ENCODE measurements at regions not wholly inside any gene's neighbourhood (a gene's known extent, or its start where the extent isn't known, plus 50 kb on each side); places are given as distances from the start of the nearest gene placed in this dataset.

DNA sequence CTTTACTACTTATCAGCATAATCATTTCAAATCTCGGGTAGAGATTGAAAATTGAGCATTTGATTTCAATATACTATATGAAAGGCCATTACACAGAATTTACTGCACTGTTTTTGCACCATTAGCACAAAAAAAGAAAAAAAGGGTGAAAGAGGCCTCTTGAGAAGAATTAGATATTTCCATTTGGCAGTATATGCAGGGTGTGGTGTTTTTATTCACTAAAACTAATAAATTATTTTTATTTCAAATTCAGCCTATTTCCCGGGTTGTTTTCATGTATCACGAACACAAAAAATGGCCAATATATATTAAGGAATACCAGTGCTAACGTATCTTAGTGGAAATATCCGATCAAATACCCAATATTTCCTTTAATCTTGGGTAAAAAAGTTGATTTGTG is 110.5 kb upstream of the TBL1XR1 start:
- TF ChIP-seq, protein P1, sequence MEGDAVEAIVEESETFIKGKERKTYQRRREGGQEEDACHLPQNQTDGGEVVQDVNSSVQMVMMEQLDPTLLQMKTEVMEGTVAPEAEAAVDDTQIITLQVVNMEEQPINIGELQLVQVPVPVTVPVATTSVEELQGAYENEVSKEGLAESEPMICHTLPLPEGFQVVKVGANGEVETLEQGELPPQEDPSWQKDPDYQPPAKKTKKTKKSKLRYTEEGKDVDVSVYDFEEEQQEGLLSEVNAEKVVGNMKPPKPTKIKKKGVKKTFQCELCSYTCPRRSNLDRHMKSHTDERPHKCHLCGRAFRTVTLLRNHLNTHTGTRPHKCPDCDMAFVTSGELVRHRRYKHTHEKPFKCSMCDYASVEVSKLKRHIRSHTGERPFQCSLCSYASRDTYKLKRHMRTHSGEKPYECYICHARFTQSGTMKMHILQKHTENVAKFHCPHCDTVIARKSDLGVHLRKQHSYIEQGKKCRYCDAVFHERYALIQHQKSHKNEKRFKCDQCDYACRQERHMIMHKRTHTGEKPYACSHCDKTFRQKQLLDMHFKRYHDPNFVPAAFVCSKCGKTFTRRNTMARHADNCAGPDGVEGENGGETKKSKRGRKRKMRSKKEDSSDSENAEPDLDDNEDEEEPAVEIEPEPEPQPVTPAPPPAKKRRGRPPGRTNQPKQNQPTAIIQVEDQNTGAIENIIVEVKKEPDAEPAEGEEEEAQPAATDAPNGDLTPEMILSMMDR (IDR thresholded peaks at IDR 0.05; ENCODE audit: extremely low read depth, low read depth, low read length): no peak
- no peak for DNase-seq (ENCODE audit: insufficient read length, low spot score, missing footprints)
- no peaks in the 10 kb centered on the region for H3K79me2 ChIP-seq (ENCODE audit: insufficient read depth, low read length)

DNA sequence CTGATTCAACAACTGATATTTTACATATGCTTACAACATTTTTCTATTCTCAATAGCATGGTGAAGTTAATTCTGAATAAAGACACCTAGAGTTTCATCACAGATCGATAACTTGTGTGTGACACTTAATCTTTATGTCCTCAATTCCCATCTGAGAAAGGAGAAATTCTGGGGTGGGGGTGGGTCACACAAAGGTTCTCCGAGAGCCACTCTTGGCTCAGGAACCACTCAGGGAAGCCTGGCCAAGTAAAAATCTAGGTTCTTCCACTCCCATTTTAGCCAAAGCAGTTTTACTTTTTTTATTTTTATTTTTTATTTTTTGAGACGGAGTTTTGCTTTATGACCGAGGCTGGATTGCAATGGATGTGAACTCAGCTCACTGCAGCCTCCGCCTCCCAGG is 111.0 kb upstream of the TBL1XR1 start:
- Histone ChIP-seq H3K27ac (ENCODE audit: low read depth, low read length) (no peak overlapping the region), H4K20me1 (ENCODE audit: insufficient read depth, low read length) (no peaks in the 10 kb centered on the region), H3K36me3 (ENCODE audit: insufficient read depth, low read length) (no peaks in the 10 kb centered on the region), H3K4me3 (ENCODE audit: insufficient read depth, low read length) (no peak overlapping the region), H3K79me2 (ENCODE audit: insufficient read depth, low read length) (no peaks in the 10 kb centered on the region), H3K9me3 (ENCODE audit: low read depth, low read length) (no peaks in the 10 kb centered on the region), H3K4me2 (ENCODE audit: insufficient read depth, low read length) (no peak overlapping the region), H3K27me3 (ENCODE audit: insufficient read depth, low read length) (no peaks in the 10 kb centered on the region), H2AFZ (ENCODE audit: low read length) (no peak overlapping the region), H3K4me1 (ENCODE audit: insufficient read depth, low read length) (peaks cover 4% of the 10 kb centered on the region)
- TF ChIP-seq, protein P1 (IDR thresholded peaks at IDR 0.05; ENCODE audit: extremely low read depth, low read depth, low read length): no peak
- DNase-seq (ENCODE audit: insufficient read length, low spot score, missing footprints): no peak

More for the DNA sequence above, 110.5 kb upstream of the TBL1XR1 start:
- no peaks in the 10 kb centered on the region for H4K20me1 ChIP-seq (ENCODE audit: insufficient read depth, low read length)
- no peaks in the 10 kb centered on the region for H3K27me3 ChIP-seq (ENCODE audit: insufficient read depth, low read length)
- H3K4me3 ChIP-seq (ENCODE audit: insufficient read depth, low read length): no peak overlapping the region
- no peaks in the 10 kb centered on the region for H3K36me3 ChIP-seq (ENCODE audit: insufficient read depth, low read length)
- no peak overlapping the region for H3K27ac ChIP-seq (ENCODE audit: low read depth, low read length)
- H3K4me2 ChIP-seq (ENCODE audit: insufficient read depth, low read length): no peak overlapping the region
- peaks cover 4% of the 10 kb centered on the region for H3K4me1 ChIP-seq (ENCODE audit: insufficient read depth, low read length)
- H3K9me3 ChIP-seq (ENCODE audit: low read depth, low read length): no peaks in the 10 kb centered on the region
- no peak overlapping the region for H2AFZ ChIP-seq (ENCODE audit: low read length)

DNA sequence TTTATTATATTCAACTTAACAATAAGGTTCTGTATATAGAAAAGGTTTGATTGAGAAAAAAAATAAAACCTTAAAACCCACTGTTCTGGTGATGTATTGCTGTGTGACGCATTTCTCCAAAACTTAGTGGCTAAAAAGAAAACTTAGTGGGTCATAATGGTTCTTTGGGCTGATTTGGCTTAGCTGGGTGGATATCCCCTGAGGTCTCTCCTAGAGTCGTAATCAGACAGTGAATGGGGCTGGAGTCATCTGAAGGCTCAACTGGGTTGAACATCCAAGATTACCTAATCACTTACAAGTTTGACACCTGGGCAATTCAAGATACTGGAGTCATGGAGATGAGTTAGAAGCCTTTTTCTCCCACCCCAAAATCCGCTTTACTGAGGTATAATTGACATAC is 111.6 kb upstream of the TBL1XR1 start:
- Histone ChIP-seq H3K4me3 (ENCODE audit: insufficient read depth, low read length) (no peak overlapping the region), H3K4me2 (ENCODE audit: insufficient read depth, low read length) (no peak overlapping the region), H3K27ac (ENCODE audit: low read depth, low read length) (no peak overlapping the region), H4K20me1 (ENCODE audit: insufficient read depth, low read length) (no peaks in the 10 kb centered on the region), H3K79me2 (ENCODE audit: insufficient read depth, low read length) (no peaks in the 10 kb centered on the region), H3K9me3 (ENCODE audit: low read depth, low read length) (no peaks in the 10 kb centered on the region), H3K27me3 (ENCODE audit: insufficient read depth, low read length) (no peaks in the 10 kb centered on the region), H3K4me1 (ENCODE audit: insufficient read depth, low read length) (peaks cover 4% of the 10 kb centered on the region), H2AFZ (ENCODE audit: low read length) (no peak overlapping the region), H3K36me3 (ENCODE audit: insufficient read depth, low read length) (no peaks in the 10 kb centered on the region)
- TF ChIP-seq, protein P1 (IDR thresholded peaks at IDR 0.05; ENCODE audit: extremely low read depth, low read depth, low read length): no peak
- DNase-seq (ENCODE audit: insufficient read length, low spot score, missing footprints): no peak

DNA sequence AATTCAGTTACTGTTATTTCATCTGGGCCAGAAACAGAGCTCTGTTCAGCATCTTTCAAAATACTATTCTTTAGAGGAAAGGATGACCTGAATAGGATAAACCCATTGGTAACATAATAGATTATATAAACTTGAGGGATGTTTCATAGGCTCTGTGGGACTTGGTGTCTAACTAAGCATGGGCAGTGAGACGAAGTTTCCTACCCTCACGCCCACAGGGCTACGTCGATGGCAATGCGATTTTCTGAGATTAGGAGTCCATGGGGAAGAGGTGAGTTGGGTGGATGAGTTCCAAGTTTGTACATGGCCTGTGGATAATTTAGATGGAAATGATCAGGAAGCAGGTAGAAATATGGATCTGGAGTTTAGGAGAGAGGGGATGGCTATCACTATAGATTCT is 115.2 kb upstream of the TBL1XR1 start:
- no peak overlapping the region for H3K4me3 ChIP-seq (ENCODE audit: insufficient read depth, low read length)
- H3K27ac ChIP-seq (ENCODE audit: low read depth, low read length): no peak overlapping the region
- H3K79me2 ChIP-seq (ENCODE audit: insufficient read depth, low read length): no peaks in the 10 kb centered on the region
- H3K27me3 ChIP-seq (ENCODE audit: insufficient read depth, low read length): no peaks in the 10 kb centered on the region
- H3K36me3 ChIP-seq (ENCODE audit: insufficient read depth, low read length): no peaks in the 10 kb centered on the region
- H3K4me1 ChIP-seq (ENCODE audit: insufficient read depth, low read length): no peaks in the 10 kb centered on the region
- no peaks in the 10 kb centered on the region for H4K20me1 ChIP-seq (ENCODE audit: insufficient read depth, low read length)
- no peak overlapping the region for H3K4me2 ChIP-seq (ENCODE audit: insufficient read depth, low read length)
- H2AFZ ChIP-seq (ENCODE audit: low read length): no peak overlapping the region
- no peak for DNase-seq (ENCODE audit: insufficient read length, low spot score, missing footprints)
- TF ChIP-seq, protein P1 (IDR thresholded peaks at IDR 0.05; ENCODE audit: extremely low read depth, low read depth, low read length): no peak
- no peaks in the 10 kb centered on the region for H3K9me3 ChIP-seq (ENCODE audit: low read depth, low read length)

Measured in osteoblast (primary cell).